Trophoblast cell (in vitro differentiated cells and primary cell): ENCODE measurements at regions not wholly inside any gene's neighbourhood (a gene's known extent, or its start where the extent isn't known, plus 50 kb on each side); places are given as distances from the start of the nearest gene placed in this dataset.

Source experiments
- DNase-seq, 2 donors: peaks; one replicate each; pipeline ENCODE4 v3.0.0-alpha.2; 2016
- H2AFZ ChIP-seq: 2 replicates; pipeline ENCODE4 v1.6.1; 2013; ENCODE audit warnings: low read length, moderate library complexity, mild to moderate bottlenecking; ENCODE audit not compliant: insufficient read depth, poor library complexity
- H2AK5ac ChIP-seq: 2 replicates; pipeline ENCODE4 v1.6.1; 2013; ENCODE audit warnings: mild to moderate bottlenecking, low read length
- H2BK120ac ChIP-seq: 2 replicates; pipeline ENCODE4 v1.6.1; 2013; ENCODE audit warnings: low read length, mild to moderate bottlenecking, moderate library complexity; ENCODE audit not compliant: insufficient read depth, poor library complexity
- H2BK12ac ChIP-seq: 2 replicates; pipeline ENCODE4 v1.6.1; 2013; ENCODE audit warnings: mild to moderate bottlenecking, low read length, moderate library complexity
- H2BK5ac ChIP-seq: 2 replicates; pipeline ENCODE4 v1.6.1; 2013; ENCODE audit warnings: low read length, low read depth, moderate library complexity, mild to moderate bottlenecking; ENCODE audit not compliant: poor library complexity
- H3K14ac ChIP-seq: 2 replicates; pipeline ENCODE4 v1.6.1; 2013; ENCODE audit warnings: mild to moderate bottlenecking, low read length
- H3K18ac ChIP-seq: 2 replicates; pipeline ENCODE4 v1.6.1; 2013; ENCODE audit warnings: mild to moderate bottlenecking, low read length
- H3K23ac ChIP-seq: 2 replicates; pipeline ENCODE4 v1.6.1; 2013; ENCODE audit warnings: low read length
- H3K27ac ChIP-seq: 2 replicates; pipeline ENCODE4 v1.5.1; 2013; ENCODE audit warnings: low read depth, mild to moderate bottlenecking, inconsistent platforms, low read length, moderate library complexity
- H3K27me3 ChIP-seq: 2 replicates; pipeline ENCODE4 v1.6.1; 2013; ENCODE audit warnings: inconsistent platforms, mild to moderate bottlenecking, low read length, moderate library complexity; ENCODE audit not compliant: insufficient read depth
- H3K36me3 ChIP-seq, 2 experiments: 1 replicate in 1 of 2; 2 replicates in 1 of 2; pipeline ENCODE4 v1.6.1; 2013; ENCODE audit warnings: low read length in 2 of 2, mild to moderate bottlenecking in 2 of 2, moderate library complexity in 1 of 2; ENCODE audit not compliant: insufficient read depth in 2 of 2, control insufficient read depth in 1 of 2
- H3K4ac ChIP-seq: 2 replicates; pipeline ENCODE4 v1.6.1; 2013; ENCODE audit warnings: low read depth, mild to moderate bottlenecking, low read length, moderate library complexity
- H3K4me1 ChIP-seq, 2 experiments: 1 replicate in 1 of 2; 2 replicates in 1 of 2; pipeline ENCODE4 v1.6.1; 2013; ENCODE audit warnings: low read length in 2 of 2, mild to moderate bottlenecking in 2 of 2, moderate library complexity in 1 of 2; ENCODE audit not compliant: insufficient read depth in 2 of 2, control insufficient read depth in 1 of 2
- H3K4me2 ChIP-seq: 2 replicates; pipeline ENCODE4 v1.6.1; 2013; ENCODE audit warnings: inconsistent platforms, mild to moderate bottlenecking, low read length, moderate library complexity
- H3K4me3 ChIP-seq: 2 replicates; pipeline ENCODE4 v1.5.1; 2013; ENCODE audit warnings: mild to moderate bottlenecking, low read depth, low read length, inconsistent platforms
- H3K79me1 ChIP-seq: one replicate; pipeline ENCODE4 v1.6.1; 2013; ENCODE audit warnings: low read length
- H3K79me2 ChIP-seq: 2 replicates; pipeline ENCODE4 v1.6.1; 2013; ENCODE audit warnings: low read length, mild to moderate bottlenecking; ENCODE audit not compliant: control insufficient read depth, insufficient read depth, poor library complexity
- H3K9ac ChIP-seq: 2 replicates; pipeline ENCODE4 v1.6.1; 2013; ENCODE audit warnings: mild to moderate bottlenecking, low read length
- H3K9me3 ChIP-seq: 2 replicates; pipeline ENCODE4 v1.6.1; 2013; ENCODE audit warnings: low read depth, mild to moderate bottlenecking, control low read depth, inconsistent platforms, low read length; ENCODE audit not compliant: insufficient read depth
- H4K12ac ChIP-seq: 2 replicates; pipeline ENCODE4 v1.6.1; 2013; ENCODE audit warnings: low read depth, mild to moderate bottlenecking, low read length, moderate library complexity
- H4K8ac ChIP-seq: 2 replicates; pipeline ENCODE4 v1.6.1; 2013; ENCODE audit warnings: low read depth, mild to moderate bottlenecking, low read length, moderate library complexity
- H4K91ac ChIP-seq: one replicate; pipeline ENCODE4 v1.6.1; 2013; ENCODE audit warnings: low read depth, mild to moderate bottlenecking, low read length, moderate library complexity
- WGBS: extraction: QIAGEN DNeasy Blood & Tissue Kit; methylation state at CpG from one replicate; pipeline ENCODE4 v1.1.7; 2013; ENCODE audit warnings: missing lambda C conversion rate; ENCODE audit not compliant: insufficient read length, insufficient coverage; ENCODE audit errors: extremely low coverage; 5-methylcytosine and 5-hydroxymethylcytosine counted together

DNA sequence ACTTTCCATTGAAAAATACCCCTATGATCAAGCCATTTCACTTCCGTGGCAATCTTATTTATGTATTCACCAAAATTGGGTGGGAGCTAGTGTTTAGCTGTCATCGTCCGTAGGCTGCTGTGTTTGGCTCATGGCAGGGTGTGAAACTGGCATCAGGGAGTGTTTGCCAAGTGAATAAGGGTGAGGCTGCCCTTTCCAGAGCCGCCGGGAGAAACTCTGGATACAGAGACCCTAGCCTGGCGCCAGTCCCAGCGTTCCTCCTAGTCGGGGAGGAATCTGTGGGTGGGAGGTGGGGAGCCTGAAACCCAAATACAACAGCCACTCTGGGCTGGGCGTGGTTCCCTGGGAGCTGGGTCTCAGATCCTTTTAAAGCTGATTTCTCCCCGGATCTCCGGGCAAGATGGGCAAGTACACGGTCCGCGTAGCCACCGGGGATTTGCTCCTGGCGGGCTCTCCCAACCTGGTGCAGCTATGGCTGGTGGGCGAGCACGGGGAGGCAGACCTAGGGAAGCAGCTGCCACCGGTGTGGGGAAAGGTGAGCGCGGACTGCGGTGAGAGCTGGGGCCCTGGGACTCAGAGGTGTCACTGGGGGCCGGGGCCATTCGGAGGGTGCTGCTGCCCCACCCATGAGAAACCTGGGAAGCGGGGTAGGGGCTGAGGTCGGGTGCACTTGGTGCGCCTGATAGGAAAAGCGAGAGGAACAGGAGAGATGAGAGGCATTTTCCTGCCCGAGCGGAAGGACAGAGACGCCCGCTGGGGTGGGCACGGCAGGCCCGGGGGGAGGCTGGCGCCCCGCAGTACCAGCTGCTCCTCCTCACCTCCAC is 62.1 kb upstream of the TEKT1 start:
- H3K9me3 ChIP-seq, result no peaks in the 10 kb centered on the region
- H2AK5ac ChIP-seq, result no peak overlapping the region
- no peak overlapping the region for H3K18ac ChIP-seq
- H2BK5ac ChIP-seq, result no peak overlapping the region
- no peaks in the 10 kb centered on the region for H3K4me1 ChIP-seq
- no peaks in the 10 kb centered on the region for H3K79me1 ChIP-seq
- H2AFZ ChIP-seq, result no peak overlapping the region
- H4K91ac ChIP-seq, result no peak overlapping the region
- H2BK12ac ChIP-seq, result no peak overlapping the region
- H3K23ac ChIP-seq, result no peak overlapping the region
- no CpG with 5 or more reads among the region's 36 CpGs for WGBS
- no peak overlapping the region for H3K9ac ChIP-seq
- no peak overlapping the region for H3K27ac ChIP-seq
- no peak overlapping the region for H3K14ac ChIP-seq
- H4K12ac ChIP-seq, result no peak overlapping the region
- H3K4ac ChIP-seq, result no peak overlapping the region
- peaks cover 0 to 2% of the 10 kb centered on the region in 2 experiments for H3K36me3 ChIP-seq
- no peak for DNase-seq
- no peaks in the 10 kb centered on the region for H3K79me2 ChIP-seq
- no peak overlapping the region for H4K8ac ChIP-seq
- peak overlapping the region; percentile 49 for H3K4me2 ChIP-seq
- no peaks in the 10 kb centered on the region for H3K27me3 ChIP-seq
- H3K4me3 ChIP-seq, result no peak overlapping the region
- H2BK120ac ChIP-seq, result no peak overlapping the region

DNA sequence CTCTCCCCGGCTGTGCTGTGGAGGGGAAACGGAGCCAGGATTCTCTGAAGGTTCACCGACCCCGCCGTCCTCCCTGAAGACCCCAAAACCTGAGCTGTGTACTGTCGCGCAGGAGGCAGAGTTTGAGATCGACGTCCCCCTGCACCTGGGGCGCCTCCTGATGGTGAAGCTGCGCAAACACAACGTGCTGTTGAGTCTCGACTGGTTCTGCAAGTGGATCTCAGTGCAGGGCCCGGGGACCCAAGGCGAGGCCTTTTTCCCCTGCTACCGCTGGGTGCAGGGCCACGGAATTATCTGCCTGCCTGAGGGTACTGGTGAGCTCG is 62.6 kb upstream of the TEKT1 start:
- Histone ChIP-seq H3K14ac (no peak overlapping the region), H3K9me3 (no peaks in the 10 kb centered on the region), H2AFZ (no peak overlapping the region), H3K4me2 (peak overlapping the region; percentile 49), H3K9ac (no peak overlapping the region), H4K8ac (no peak overlapping the region), H2AK5ac (no peak overlapping the region), H4K91ac (no peak overlapping the region), H3K79me2 (no peaks in the 10 kb centered on the region), H3K27ac (no peak overlapping the region), H3K18ac (no peak overlapping the region), H2BK5ac (no peak overlapping the region), H2BK120ac (no peak overlapping the region), H4K12ac (no peak overlapping the region), H3K36me3 (peaks cover 0 to 2% of the 10 kb centered on the region in 2 experiments), H3K4me1 (no peaks in the 10 kb centered on the region), H3K4me3 (no peak overlapping the region), H3K4ac (no peak overlapping the region), H3K23ac (no peak overlapping the region), H3K79me1 (no peaks in the 10 kb centered on the region), H2BK12ac (no peak overlapping the region), H3K27me3 (no peaks in the 10 kb centered on the region)
- WGBS, result no CpG with 5 or more reads among the region's 18 CpGs
- DNase-seq, result no peak

DNA sequence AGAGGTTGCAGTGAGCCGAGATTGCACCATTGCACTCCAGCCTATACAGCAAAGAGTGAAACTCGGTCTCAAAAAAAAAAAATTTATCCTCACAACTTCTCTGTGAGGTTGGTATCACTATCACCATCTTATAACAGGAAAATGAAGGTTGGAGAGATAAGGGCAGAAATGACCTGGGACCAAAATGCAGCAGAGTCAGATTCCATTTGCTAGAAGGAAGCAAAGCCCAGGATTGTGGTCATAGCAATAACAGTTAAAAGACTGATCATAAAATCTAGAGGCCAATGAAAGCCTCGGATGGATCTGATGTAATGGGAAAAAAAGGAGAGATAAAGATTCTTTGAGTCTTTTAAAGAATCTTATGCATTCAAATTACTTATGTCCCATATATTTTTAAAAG is 69.6 kb upstream of the TEKT1 start:
- Histone ChIP-seq H3K36me3 (peaks cover 0 to 2% of the 10 kb centered on the region in 2 experiments), H3K4ac (no peak overlapping the region), H4K12ac (no peak overlapping the region), H2BK120ac (no peak overlapping the region), H3K27me3 (no peaks in the 10 kb centered on the region), H2AFZ (no peak overlapping the region), H3K27ac (no peak overlapping the region), H3K79me1 (no peaks in the 10 kb centered on the region), H3K18ac (no peak overlapping the region), H3K9me3 (no peaks in the 10 kb centered on the region), H2AK5ac (no peak overlapping the region), H3K9ac (no peak overlapping the region), H3K4me2 (no peak overlapping the region), H4K91ac (no peak overlapping the region), H2BK12ac (no peak overlapping the region), H2BK5ac (no peak overlapping the region), H3K79me2 (no peaks in the 10 kb centered on the region), H3K4me3 (no peak overlapping the region), H3K4me1 (no peaks in the 10 kb centered on the region), H3K14ac (no peak overlapping the region), H4K8ac (no peak overlapping the region), H3K23ac (no peak overlapping the region)
- DNase-seq, result peak; percentile 7 to 75
- WGBS, result no CpG with 5 or more reads among the region's 3 CpGs

DNA sequence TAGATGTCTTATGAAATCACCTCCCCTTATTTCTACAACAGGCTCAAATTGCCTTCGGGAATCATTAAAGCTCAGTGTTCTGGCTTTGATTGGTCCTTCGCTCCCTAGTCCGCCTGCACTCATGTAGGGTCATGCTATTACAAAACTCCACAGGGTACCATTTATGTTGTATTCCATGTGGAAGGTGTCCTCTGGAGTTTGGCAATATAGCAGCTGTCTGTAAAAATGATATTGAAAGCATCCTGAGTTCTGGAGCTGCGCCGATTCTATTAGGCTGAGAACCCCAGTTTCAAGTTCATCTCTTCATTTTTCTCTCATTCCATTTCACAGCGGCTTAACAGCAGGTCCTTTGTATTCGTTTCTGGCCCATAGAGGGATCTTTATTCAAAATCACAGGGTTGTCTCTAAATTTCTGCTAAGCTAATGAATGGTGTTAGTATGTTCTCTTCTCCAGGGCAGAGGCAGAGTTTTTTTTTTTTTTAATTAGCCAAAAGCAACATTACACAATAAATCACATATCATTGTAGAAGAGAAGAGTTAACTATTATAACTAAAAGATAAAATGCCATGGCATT is 71.9 kb upstream of the TEKT1 start:
- H2AK5ac ChIP-seq, result no peak overlapping the region
- no peak overlapping the region for H3K14ac ChIP-seq
- H3K27ac ChIP-seq, result no peak overlapping the region
- no peak overlapping the region for H2BK5ac ChIP-seq
- no peak overlapping the region for H4K91ac ChIP-seq
- no peaks in the 10 kb centered on the region for H3K27me3 ChIP-seq
- H2BK120ac ChIP-seq, result no peak overlapping the region
- H4K8ac ChIP-seq, result no peak overlapping the region
- H3K9ac ChIP-seq, result no peak overlapping the region
- H3K79me2 ChIP-seq, result no peaks in the 10 kb centered on the region
- WGBS, result no CpG with 5 or more reads among the region's 7 CpGs
- H3K4me1 ChIP-seq, result no peaks in the 10 kb centered on the region
- no peaks in the 10 kb centered on the region for H3K79me1 ChIP-seq
- no peak overlapping the region for H2BK12ac ChIP-seq
- H3K18ac ChIP-seq, result no peak overlapping the region
- no peak overlapping the region for H2AFZ ChIP-seq
- no peak overlapping the region for H3K4me2 ChIP-seq
- no peak overlapping the region for H3K23ac ChIP-seq
- H3K4me3 ChIP-seq, result no peak overlapping the region
- no peaks in the 10 kb centered on the region for H3K9me3 ChIP-seq
- no peak overlapping the region for H4K12ac ChIP-seq
- H3K4ac ChIP-seq, result no peak overlapping the region
- no peak for DNase-seq
- peaks cover 0 to 2% of the 10 kb centered on the region in 2 experiments for H3K36me3 ChIP-seq
